ENCODE measurements at regions not wholly inside any gene's neighbourhood (a gene's known extent, or its start where the extent isn't known, plus 50 kb on each side); places are given as distances from the start of the nearest gene placed in this dataset.

- peaks cover 1% of the 10 kb centered on the region for H3K36me3 Mint-ChIP-seq
- DNase-seq (ENCODE audit: low spot score in 2 of 2, unreplicated experiment in 2 of 2): no peak
- peaks cover 3% of the 10 kb centered on the region for H3K4me1 Mint-ChIP-seq
- TF ChIP-seq CTCF (IDR thresholded peaks at IDR 0.05; ENCODE audit: unreplicated experiment): no peak
- H3K9me3 Mint-ChIP-seq: peaks cover 54% of the 10 kb centered on the region
- H3K4me3 Mint-ChIP-seq: no peak overlapping the region
- no peak overlapping the region for H3K27ac Mint-ChIP-seq
- H3K27me3 Mint-ChIP-seq (ENCODE audit: low read depth): no peaks in the 10 kb centered on the region
Measured at GRCh38 chr14:44567997-44568396, 60.9 kb upstream of the FSCB start.

- TF ChIP-seq CTCF (IDR thresholded peaks at IDR 0.05; ENCODE audit: unreplicated experiment): no peak
- no peak overlapping the region for H3K4me3 Mint-ChIP-seq
- no peak for DNase-seq (ENCODE audit: low spot score in 2 of 2, unreplicated experiment in 2 of 2)
- peaks cover 3% of the 10 kb centered on the region for H3K4me1 Mint-ChIP-seq
- H3K27me3 Mint-ChIP-seq (ENCODE audit: low read depth): no peaks in the 10 kb centered on the region
- H3K9me3 Mint-ChIP-seq: peaks cover 37% of the 10 kb centered on the region
- H3K27ac Mint-ChIP-seq: no peak overlapping the region
- H3K36me3 Mint-ChIP-seq: no peaks in the 10 kb centered on the region
Measured at GRCh38 chr14:44565968-44566367, 58.9 kb upstream of the FSCB start.

GRCh38 chr14:44564908-44565307 lies 57.8 kb upstream of the FSCB start:
- no peak for DNase-seq (ENCODE audit: low spot score in 2 of 2, unreplicated experiment in 2 of 2)
- no peak overlapping the region for H3K4me3 Mint-ChIP-seq
- H3K27me3 Mint-ChIP-seq (ENCODE audit: low read depth): no peaks in the 10 kb centered on the region
- TF ChIP-seq CTCF (IDR thresholded peaks at IDR 0.05; ENCODE audit: unreplicated experiment): no peak
- peaks cover 3% of the 10 kb centered on the region for H3K4me1 Mint-ChIP-seq
- H3K27ac Mint-ChIP-seq: peak overlapping the region; percentile 19
- H3K36me3 Mint-ChIP-seq: no peaks in the 10 kb centered on the region
- peaks cover 27% of the 10 kb centered on the region for H3K9me3 Mint-ChIP-seq
